HG02938 (cell line): ENCODE measurements at regions not wholly inside any gene's neighbourhood (a gene's known extent, or its start where the extent isn't known, plus 50 kb on each side); places are given as distances from the start of the nearest gene placed in this dataset.

Source experiments
- ATAC-seq: cut with Tn5 transposase; IDR thresholded peaks from one replicate; pipeline ENCODE4 v1.9.1; 2021; ENCODE audit warnings: mild to moderate bottlenecking, moderate library complexity; ENCODE audit not compliant: unreplicated experiment

- no peak for ATAC-seq
These were observed 589.9 kb downstream of the ZNF608 start for GRCh38 chr5:124156415-124156996.

GRCh38 chr5:124154714-124155113 lies 591.7 kb downstream of the ZNF608 start:
- ATAC-seq: no peak

- no peak for ATAC-seq
These were observed 592.9 kb downstream of the ZNF608 start for GRCh38 chr5:124153588-124153987.

- ATAC-seq: no peak
These were observed 597.9 kb downstream of the ZNF608 start for GRCh38 chr5:124148574-124148973.

GRCh38 chr5:124140060-124140459 lies 606.4 kb downstream of the ZNF608 start:
- ATAC-seq: no peak

- no peak for ATAC-seq
These were observed 607.0 kb downstream of the ZNF608 start for GRCh38 chr5:124139477-124139876.

GRCh38 chr5:124136609-124137008 lies 609.8 kb downstream of the ZNF608 start:
- no peak for ATAC-seq

- ATAC-seq: no peak
These were observed 611.5 kb downstream of the ZNF608 start for GRCh38 chr5:124134941-124135340.

GRCh38 chr5:124133406-124133805 lies 613.0 kb downstream of the ZNF608 start:
- ATAC-seq: no peak

- ATAC-seq: no peak
These were observed 613.6 kb downstream of the ZNF608 start for GRCh38 chr5:124132843-124133242.

- no peak for ATAC-seq
These were observed 615.0 kb downstream of the ZNF608 start for GRCh38 chr5:124131466-124131865.

GRCh38 chr5:124130816-124131215 lies 615.6 kb downstream of the ZNF608 start:
- no peak for ATAC-seq

GRCh38 chr5:124128867-124129266 lies 616.9 kb downstream of the CSNK1G3 start:
- no peak for ATAC-seq

- peak; percentile 72 for ATAC-seq
These were observed 614.7 kb downstream of the CSNK1G3 start for GRCh38 chr5:124126504-124127217.

- no peak for ATAC-seq
These were observed 612.8 kb downstream of the CSNK1G3 start for GRCh38 chr5:124124711-124125229.

GRCh38 chr5:124121198-124121597 lies 609.2 kb downstream of the CSNK1G3 start:
- no peak for ATAC-seq

- ATAC-seq: no peak
These were observed 602.9 kb downstream of the CSNK1G3 start for GRCh38 chr5:124114911-124115310.

- ATAC-seq: no peak
These were observed 599.9 kb downstream of the CSNK1G3 start for GRCh38 chr5:124111886-124112285.

- no peak for ATAC-seq
These were observed 599.0 kb downstream of the CSNK1G3 start for GRCh38 chr5:124110942-124111341.

- no peak for ATAC-seq
These were observed 593.3 kb downstream of the CSNK1G3 start for GRCh38 chr5:124105326-124105725.

GRCh38 chr5:124104821-124105220 lies 592.8 kb downstream of the CSNK1G3 start:
- no peak for ATAC-seq

- no peak for ATAC-seq
These were observed 592.4 kb downstream of the CSNK1G3 start for GRCh38 chr5:124104344-124104743.
